IMR-90 (cell line): ENCODE measurements at regions not wholly inside any gene's neighbourhood (a gene's known extent, or its start where the extent isn't known, plus 50 kb on each side); places are given as distances from the start of the nearest gene placed in this dataset.
A peak's percentile ranks its signal among the peaks of the same experiment; 100 is the strongest.

ENCODE experiments used
- ATAC-seq: fragments of 200-7000 bp; cut with Tn5 transposase; 2 replicates; pipeline ENCODE4 v1.9.1; 2020; ENCODE audit warnings: low read depth, mild to moderate bottlenecking, moderate library complexity
- BruUV-seq: library from RNA; stranded (reverse); fragments of 400-500 nt; replicated peaks from 2 replicates; lab custom pipeline; 2021; lab: Mats Ljungman, UMichigan
- CTCF ChIA-PET: fragments of 300-600 bp; formaldehyde crosslinking; extraction: SDS; loops from one replicate; lab custom pipeline; 2021; ENCODE audit warnings: antibody characterized with exemption; lab: Yijun Ruan, JAX
- POLR2A ChIA-PET: fragments of 300-600 bp; sonication (Branson Sonifier 250); formaldehyde crosslinking; loops from one replicate; lab custom pipeline; 2022; ENCODE audit warnings: antibody characterized with exemption; ENCODE audit not compliant: unreplicated experiment; lab: Charles Lee
- DNase-seq: peaks from one replicate; pipeline ENCODE4 v3.0.0; 2013
- H2AFZ ChIP-seq: replicated peaks from 2 replicates; pipeline ENCODE3; 2013; ENCODE audit warnings: low read length, mild to moderate bottlenecking; ENCODE audit not compliant: poor library complexity
- H2AK5ac ChIP-seq: 2 replicates; pipeline ENCODE4 v1.6.1; 2013; ENCODE audit warnings: low read depth, low read length, inconsistent platforms
- H2AK9ac ChIP-seq: replicated peaks from 2 replicates; pipeline ENCODE3; 2013; ENCODE audit warnings: mild to moderate bottlenecking, low read depth, low read length, moderate library complexity; ENCODE audit not compliant: poor library complexity
- H2BK120ac ChIP-seq: 2 replicates; pipeline ENCODE4 v1.6.1; 2013; ENCODE audit warnings: low read depth, low read length, inconsistent platforms
- H2BK15ac ChIP-seq: 3 replicates; pipeline ENCODE4 v1.6.1; 2013; ENCODE audit warnings: low read depth, low read length, inconsistent platforms
- H2BK20ac ChIP-seq: 2 replicates; pipeline ENCODE4 v1.6.1; 2013; ENCODE audit warnings: low read depth, mild to moderate bottlenecking, inconsistent platforms, low read length, moderate library complexity
- H2BK5ac ChIP-seq: 2 replicates; pipeline ENCODE4 v1.6.1; 2013; ENCODE audit warnings: mild to moderate bottlenecking, low read depth, low read length, inconsistent platforms; ENCODE audit not compliant: poor library complexity, severe bottlenecking
- H3K14ac ChIP-seq: replicated peaks from 2 replicates; pipeline ENCODE4 v1.6.1; 2013; ENCODE audit warnings: low read depth, low read length, inconsistent platforms
- H3K18ac ChIP-seq: 2 replicates; pipeline ENCODE4 v1.6.1; 2013; ENCODE audit warnings: low read depth, low read length, control low read depth
- H3K23ac ChIP-seq: 2 replicates; pipeline ENCODE4 v1.6.1; 2013; ENCODE audit warnings: low read depth, low read length, inconsistent platforms
- H3K27ac ChIP-seq: 2 replicates; pipeline ENCODE4 v1.5.1; 2013; ENCODE audit warnings: mild to moderate bottlenecking, control low read depth, low read length; ENCODE audit not compliant: insufficient read depth
- H3K27me3 ChIP-seq: 2 replicates; pipeline ENCODE4 v1.6.1; 2013; ENCODE audit warnings: low read length; ENCODE audit not compliant: control insufficient read depth, insufficient read depth
- H3K36me3 ChIP-seq: 2 replicates; pipeline ENCODE4 v1.6.1; 2013; ENCODE audit warnings: low read length, mixed read lengths; ENCODE audit not compliant: control insufficient read depth, insufficient read depth
- H3K4ac ChIP-seq: 2 replicates; pipeline ENCODE4 v1.6.1; 2013; ENCODE audit warnings: low read depth, low read length, inconsistent platforms
- H3K4me1 ChIP-seq: 2 replicates; pipeline ENCODE4 v1.6.1; 2013; ENCODE audit warnings: low read length, mixed read lengths; ENCODE audit not compliant: control insufficient read depth, insufficient read depth
- H3K4me2 ChIP-seq: 2 replicates; pipeline ENCODE4 v1.6.1; 2013; ENCODE audit warnings: low read depth, mild to moderate bottlenecking, control low read depth, low read length, moderate library complexity
- H3K4me3 ChIP-seq: 2 replicates; pipeline ENCODE4 v1.5.1; 2013; ENCODE audit warnings: low read depth, mild to moderate bottlenecking, control low read depth, low read length, moderate library complexity; ENCODE audit not compliant: insufficient read depth
- H3K56ac ChIP-seq: 2 replicates; pipeline ENCODE4 v1.6.1; 2013; ENCODE audit warnings: low read length, inconsistent platforms; ENCODE audit not compliant: insufficient read depth; ENCODE audit errors: extremely low read depth
- H3K79me1 ChIP-seq, 2 experiments: 2 replicates each; pipeline ENCODE4 v1.6.1; 2013; ENCODE audit warnings: low read length in 2 of 2, inconsistent platforms in 1 of 2, low read depth in 1 of 2
- H3K9ac ChIP-seq: 2 replicates; pipeline ENCODE4 v1.6.1; 2013; ENCODE audit warnings: low read depth, low read length, control low read depth
- H3K9me1 ChIP-seq: 2 replicates; pipeline ENCODE4 v1.6.1; 2013; ENCODE audit warnings: low read length, inconsistent platforms; ENCODE audit not compliant: insufficient read depth
- H3K9me3 ChIP-seq: 2 replicates; pipeline ENCODE4 v1.6.1; 2013; ENCODE audit warnings: low read length; ENCODE audit not compliant: control insufficient read depth, insufficient read depth
- H4K20me1 ChIP-seq: 2 replicates; pipeline ENCODE4 v1.6.1; 2013; ENCODE audit warnings: low read length, inconsistent platforms; ENCODE audit not compliant: insufficient read depth
- H4K5ac ChIP-seq: 2 replicates; pipeline ENCODE4 v1.6.1; 2013; ENCODE audit warnings: mild to moderate bottlenecking, low read depth, low read length, control low read depth
- H4K8ac ChIP-seq, 2 experiments: 2 replicates each; pipeline ENCODE4 v1.6.1; 2013; ENCODE audit warnings: low read depth in 2 of 2, low read length in 2 of 2, control low read depth in 1 of 2, inconsistent platforms in 1 of 2
- H4K91ac ChIP-seq: 2 replicates; pipeline ENCODE4 v1.6.1; 2013; ENCODE audit warnings: low read depth, low read length, inconsistent platforms; ENCODE audit not compliant: insufficient read depth
- BHLHE40 ChIP-seq: fragments of 150-350 bp; IDR thresholded peaks from 2 replicates; pipeline ENCODE4 v1.6.1; 2016; ENCODE audit warnings: mild to moderate bottlenecking, low read depth, low read length
- CEBPB ChIP-seq: IDR thresholded peaks from 2 replicates; pipeline ENCODE4 v1.6.1; 2012; ENCODE audit warnings: low read depth, low read length, improper control_type of control experiment
- CHD1 ChIP-seq: IDR thresholded peaks from 2 replicates; pipeline ENCODE4 v1.6.1; 2012; ENCODE audit warnings: low read depth, low read length, improper control_type of control experiment
- CTCF ChIP-seq: conservative IDR thresholded peaks from 2 replicates; pipeline ENCODE4 v1.5.1; 2012; ENCODE audit warnings: mild to moderate bottlenecking, low read depth, low read length, improper control_type of control experiment
- MAFK ChIP-seq: IDR thresholded peaks from 2 replicates; pipeline ENCODE4 v1.6.1; 2012; ENCODE audit warnings: low read depth, low read length, improper control_type of control experiment
- MAZ ChIP-seq: IDR thresholded peaks from 2 replicates; pipeline ENCODE4 v1.6.1; 2012; ENCODE audit warnings: low read depth, mild to moderate bottlenecking, low read length, improper control_type of control experiment, moderate library complexity, borderline replicate concordance
- MXI1 ChIP-seq: IDR thresholded peaks from 2 replicates; pipeline ENCODE4 v1.6.1; 2012; ENCODE audit warnings: low read depth, mild to moderate bottlenecking, low read length, moderate library complexity, borderline replicate concordance
- NFE2L2 ChIP-seq: fragments of 150-350 bp; IDR thresholded peaks from 2 replicates; pipeline ENCODE4 v1.6.1; 2016; ENCODE audit warnings: low read depth, mild to moderate bottlenecking, low read length
- RAD21 ChIP-seq: IDR thresholded peaks from 2 replicates; pipeline ENCODE4 v1.6.1; 2012; ENCODE audit warnings: low read length, improper control_type of control experiment
- RCOR1 ChIP-seq: IDR thresholded peaks from 2 replicates; pipeline ENCODE4 v1.6.1; 2012; ENCODE audit warnings: mild to moderate bottlenecking, low read length, improper control_type of control experiment; ENCODE audit not compliant: insufficient replicate concordance
- RFX5 ChIP-seq: IDR thresholded peaks from 2 replicates; pipeline ENCODE4 v1.8.0; 2012; ENCODE audit warnings: low read depth, mild to moderate bottlenecking, low read length, moderate library complexity
- SMC3 ChIP-seq: fragments of 150-350 bp; IDR thresholded peaks from 2 replicates; pipeline ENCODE4 v1.6.1; 2016; ENCODE audit warnings: low read depth, mild to moderate bottlenecking, antibody characterized with exemption, low read length, moderate library complexity
- WGBS, 2 experiments: methylation state at CpG; one replicate each; pipeline versions ENCODE4 v1.1.5 to v1.1.7; 2013; ENCODE audit warnings: missing lambda C conversion rate in 2 of 2; ENCODE audit not compliant: insufficient read length in 1 of 2; ENCODE audit errors: extremely low coverage in 2 of 2; 5-methylcytosine and 5-hydroxymethylcytosine counted together
- dilution Hi-C: fragments of 300-500 bp; cut with HindIII; formaldehyde crosslinking; loops from one replicate; pipeline ENCODE4 v1.14.3; 2018; ENCODE audit warnings: low sequenced_read_pairs; ENCODE audit not compliant: unreplicated experiment
- in situ Hi-C: fragments of 300-500 bp; cut with MboI; formaldehyde crosslinking; loops from 3 replicates; pipeline ENCODE4 v1.14.3; 2019; ENCODE audit warnings: low sequenced_read_pairs, inconsistent platforms, mixed read lengths
- intact Hi-C: fragments of 100-400 bp; cut with micrococcal nuclease; formaldehyde crosslinking; loops from 2 replicates; pipeline ENCODE4 v1.10.0; 2022

- CTCF ChIA-PET = interaction anchor here (0.6 kb wide), 1 partner anchor 10 kb away, joined by 5 read pairs; no protein-coding TSS in a partner anchor
- H2AFZ ChIP-seq = no peak overlapping the region
- BruUV-seq = no TSS peak
Measured at GRCh38 chr1:79325126-79325525, 318.6 kb upstream of the ADGRL4 start.

More at GRCh38 chr1:79325126-79325525, 318.6 kb upstream of the ADGRL4 start:
- H4K8ac ChIP-seq = no peak overlapping the region
- H3K9me1 ChIP-seq = no peaks in the 10 kb centered on the region
- intact Hi-C loops = no loop called here
- no peak for DNase-seq
- H3K23ac ChIP-seq = no peak overlapping the region
- H2BK15ac ChIP-seq = peak overlapping the region; percentile 21; the same call in 1 of the 3 replicates
- no peak overlapping the region; the same call in 1 of the 2 replicates for H3K27ac ChIP-seq
- dilution Hi-C loops = no loop called here
- H3K9me3 ChIP-seq = peaks cover 5% of the 10 kb centered on the region; the same call in 1 of the 2 replicates
- no peak overlapping the region for H4K91ac ChIP-seq
- no peaks in the 10 kb centered on the region for H3K79me1 ChIP-seq
- peaks cover 5% of the 10 kb centered on the region for H3K4me1 ChIP-seq
- no peak overlapping the region for H4K5ac ChIP-seq
- no peaks in the 10 kb centered on the region for H3K27me3 ChIP-seq
- ATAC-seq = no peak
- H3K36me3 ChIP-seq = no peaks in the 10 kb centered on the region
- POLR2A ChIA-PET = no interaction called here
- peak overlapping the region; percentile 71 for H2AK5ac ChIP-seq
- in situ Hi-C loops = no loop called here
- no peak overlapping the region for H3K9ac ChIP-seq
- no peak overlapping the region for H3K18ac ChIP-seq
- WGBS, 2 experiments = no CpG with 5 or more reads among the region's 2 CpGs
- peak overlapping the region; percentile 3; the same call in 1 of the 2 replicates for H2BK20ac ChIP-seq
- TF ChIP-seq MAZ (no peak), CTCF (no peak), SMC3 (no peak), RFX5 (no peak), MXI1 (no peak), NFE2L2 (no peak), RAD21 (no peak), MAFK (no peak), BHLHE40 (no peak), CEBPB (no peak), CHD1 (no peak), RCOR1 (no peak)
- no peak overlapping the region for H3K14ac ChIP-seq
- H4K20me1 ChIP-seq = no peaks in the 10 kb centered on the region
- H2BK120ac ChIP-seq = peak overlapping the region; percentile 52; the same call in 1 of the 2 replicates
- no peak overlapping the region for H3K4me3 ChIP-seq
- H3K4ac ChIP-seq = no peak overlapping the region
- no peak overlapping the region for H3K56ac ChIP-seq
- H3K4me2 ChIP-seq = no peak overlapping the region
- H2AK9ac ChIP-seq = no peak overlapping the region
- peak overlapping the region; percentile 15 for H2BK5ac ChIP-seq
